CD4-positive, alpha-beta T cell treated with Interleukin-6 for 4 hours (primary cell): ENCODE measurements at regions not wholly inside any gene's neighbourhood (a gene's known extent, or its start where the extent isn't known, plus 50 kb on each side); places are given as distances from the start of the nearest gene placed in this dataset.

Experiments
- DNase-seq: peaks from one replicate; pipeline ENCODE4 v3.0.0-alpha.2; 2020; ENCODE audit warnings: mixed read lengths

GRCh38 chr1:198865319-198865718 lies 226.5 kb downstream of the PTPRC start:
- DNase-seq = no peak

GRCh38 chr1:198867182-198867581 lies 228.3 kb downstream of the PTPRC start:
- DNase-seq = no peak

GRCh38 chr1:198873696-198874230 lies 234.9 kb downstream of the PTPRC start:
- DNase-seq = no peak

- no peak for DNase-seq
These were observed 237.6 kb downstream of the PTPRC start for GRCh38 chr1:198876371-198876871.

- no peak for DNase-seq
These were observed 239.7 kb downstream of the PTPRC start for GRCh38 chr1:198878566-198878965.

GRCh38 chr1:198879711-198880306 lies 241.0 kb downstream of the PTPRC start:
- no peak for DNase-seq

GRCh38 chr1:198880397-198880796 lies 241.6 kb downstream of the PTPRC start:
- DNase-seq = no peak

GRCh38 chr1:198880818-198881597 lies 242.2 kb downstream of the PTPRC start:
- no peak for DNase-seq

GRCh38 chr1:198883184-198883583 lies 244.3 kb downstream of the PTPRC start:
- no peak for DNase-seq

- no peak for DNase-seq
These were observed 249.0 kb downstream of the PTPRC start for GRCh38 chr1:198887866-198888265.

GRCh38 chr1:198888379-198888943 lies 249.6 kb downstream of the PTPRC start:
- DNase-seq = no peak

- no peak for DNase-seq
These were observed 250.3 kb downstream of the PTPRC start for GRCh38 chr1:198889101-198889500.

- no peak for DNase-seq
These were observed 250.9 kb downstream of the PTPRC start for GRCh38 chr1:198889749-198890148.

- no peak for DNase-seq
These were observed 251.5 kb downstream of the PTPRC start for GRCh38 chr1:198890214-198890930.

GRCh38 chr1:198892065-198892464 lies 253.2 kb downstream of the PTPRC start:
- no peak for DNase-seq

GRCh38 chr1:198893141-198893540 lies 254.3 kb downstream of the PTPRC start:
- DNase-seq = no peak

- DNase-seq = no peak
These were observed 255.1 kb downstream of the PTPRC start for GRCh38 chr1:198893763-198894444.

GRCh38 chr1:198901266-198901665 lies 262.4 kb downstream of the PTPRC start:
- DNase-seq = no peak

GRCh38 chr1:198902655-198903054 lies 263.8 kb downstream of the PTPRC start:
- DNase-seq = no peak

- no peak for DNase-seq
These were observed 264.4 kb downstream of the PTPRC start for GRCh38 chr1:198903203-198903602.

GRCh38 chr1:198903621-198904020 lies 264.8 kb downstream of the PTPRC start:
- no peak for DNase-seq

- DNase-seq = no peak
These were observed 265.5 kb downstream of the PTPRC start for GRCh38 chr1:198904321-198904720.
